ENCODE measurements at regions not wholly inside any gene's neighbourhood (a gene's known extent, or its start where the extent isn't known, plus 50 kb on each side); places are given as distances from the start of the nearest gene placed in this dataset.
"Not testable (repeated sequence)": the region's sequence is repeated elsewhere in the genome, so short reads cannot be mapped to it uniquely, and the experiment has no call there.

DNA sequence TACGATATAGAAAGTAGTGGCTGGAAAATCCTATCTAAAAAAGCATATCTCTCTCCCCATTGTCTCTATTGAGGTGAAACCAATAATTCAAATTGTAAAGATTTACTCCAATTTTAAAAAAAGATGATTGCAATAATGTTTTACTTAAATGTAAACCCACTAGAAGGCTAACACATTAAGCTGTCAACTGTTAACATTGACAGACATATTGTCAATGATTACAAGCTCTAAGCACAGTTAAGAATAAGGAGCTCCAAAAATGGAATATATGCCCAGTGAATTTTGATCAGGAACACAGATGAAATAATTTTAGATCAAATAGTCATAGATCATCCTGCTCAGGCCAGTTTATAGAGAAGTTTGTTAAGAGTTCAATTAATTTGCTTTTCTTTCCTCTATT is 123.6 kb upstream of the NETO1 start:
- Histone ChIP-seq H3K79me2 (ENCODE audit: control insufficient read depth, insufficient read depth, low read length) (no peaks in the 10 kb centered on the region), H3K27ac (ENCODE audit: insufficient read depth, low read length) (no peak overlapping the region), H3K27me3 (ENCODE audit: control insufficient read depth, insufficient read depth, low read length) (no peaks in the 10 kb centered on the region), H3K9ac (ENCODE audit: insufficient read depth, low read length) (no peak overlapping the region), H4K20me1 (ENCODE audit: control insufficient read depth, extremely low read depth, insufficient read depth, low read length) (no peaks in the 10 kb centered on the region), H3K36me3 (ENCODE audit: control insufficient read depth, insufficient read depth, low read length) (no peaks in the 10 kb centered on the region), H3K4me3 (replicated peaks in 1 of 4; ENCODE audit: control extremely low read depth in 1 of 4, insufficient read depth in 1 of 4, low read depth in 3 of 4, low read length in 4 of 4) (no peak overlapping the region), H2AFZ (ENCODE audit: low read length) (no peak overlapping the region), H3K9me3 (ENCODE audit: control insufficient read depth, insufficient read depth, low read depth, low read length) (no peaks in the 10 kb centered on the region), H3K4me2 (ENCODE audit: extremely low read depth, insufficient read depth, low read length) (no peak overlapping the region), H3K4me1 (ENCODE audit: control insufficient read depth, extremely low read depth, insufficient read depth, low read length) (no peaks in the 10 kb centered on the region)
- TF ChIP-seq, protein P1, sequence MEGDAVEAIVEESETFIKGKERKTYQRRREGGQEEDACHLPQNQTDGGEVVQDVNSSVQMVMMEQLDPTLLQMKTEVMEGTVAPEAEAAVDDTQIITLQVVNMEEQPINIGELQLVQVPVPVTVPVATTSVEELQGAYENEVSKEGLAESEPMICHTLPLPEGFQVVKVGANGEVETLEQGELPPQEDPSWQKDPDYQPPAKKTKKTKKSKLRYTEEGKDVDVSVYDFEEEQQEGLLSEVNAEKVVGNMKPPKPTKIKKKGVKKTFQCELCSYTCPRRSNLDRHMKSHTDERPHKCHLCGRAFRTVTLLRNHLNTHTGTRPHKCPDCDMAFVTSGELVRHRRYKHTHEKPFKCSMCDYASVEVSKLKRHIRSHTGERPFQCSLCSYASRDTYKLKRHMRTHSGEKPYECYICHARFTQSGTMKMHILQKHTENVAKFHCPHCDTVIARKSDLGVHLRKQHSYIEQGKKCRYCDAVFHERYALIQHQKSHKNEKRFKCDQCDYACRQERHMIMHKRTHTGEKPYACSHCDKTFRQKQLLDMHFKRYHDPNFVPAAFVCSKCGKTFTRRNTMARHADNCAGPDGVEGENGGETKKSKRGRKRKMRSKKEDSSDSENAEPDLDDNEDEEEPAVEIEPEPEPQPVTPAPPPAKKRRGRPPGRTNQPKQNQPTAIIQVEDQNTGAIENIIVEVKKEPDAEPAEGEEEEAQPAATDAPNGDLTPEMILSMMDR (conservative IDR thresholded peaks at IDR 0.05 in 1 of 2, IDR thresholded peaks at IDR 0.05 in 1 of 2; ENCODE audit: low read depth in 1 of 2, low read length in 2 of 2): no peak
- TF ChIP-seq EZH2 (IDR thresholded peaks at IDR 0.05; ENCODE audit: low read length, missing control alignments): no peak
- no peak for DNase-seq (ENCODE audit: low read depth in 2 of 2)

DNA sequence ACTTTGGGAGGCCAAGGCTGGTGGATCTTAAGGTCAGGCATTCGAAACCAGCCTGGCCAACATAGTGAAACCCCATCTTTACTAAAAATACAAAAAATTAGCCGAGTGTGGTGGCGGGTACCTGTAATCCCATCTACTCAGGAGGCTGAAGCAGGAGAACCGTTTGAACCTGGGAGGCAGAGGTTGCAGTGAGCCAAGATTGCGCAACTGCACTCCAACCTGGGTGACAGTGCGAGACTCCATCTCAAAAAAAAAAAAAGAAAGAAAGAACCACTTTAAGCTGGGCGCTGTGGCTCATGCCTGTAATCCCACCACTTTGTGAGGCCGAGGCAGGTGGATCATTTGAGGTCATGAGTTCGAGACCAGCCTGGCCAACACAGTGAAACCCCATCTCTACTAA is 119.8 kb upstream of the NETO1 start:
- H3K27ac ChIP-seq (ENCODE audit: insufficient read depth, low read length); H3K9ac ChIP-seq (ENCODE audit: insufficient read depth, low read length); DNase-seq (ENCODE audit: low read depth in 2 of 2); H3K4me3 ChIP-seq (replicated peaks in 1 of 4; ENCODE audit: control extremely low read depth in 1 of 4, insufficient read depth in 1 of 4, low read depth in 3 of 4, low read length in 4 of 4); H4K20me1 ChIP-seq (ENCODE audit: control insufficient read depth, extremely low read depth, insufficient read depth, low read length); H3K36me3 ChIP-seq (ENCODE audit: control insufficient read depth, insufficient read depth, low read length); H3K4me1 ChIP-seq (ENCODE audit: control insufficient read depth, extremely low read depth, insufficient read depth, low read length); H3K79me2 ChIP-seq (ENCODE audit: control insufficient read depth, insufficient read depth, low read length); H3K4me2 ChIP-seq (ENCODE audit: extremely low read depth, insufficient read depth, low read length); H3K9me3 ChIP-seq (ENCODE audit: control insufficient read depth, insufficient read depth, low read depth, low read length); H3K27me3 ChIP-seq (ENCODE audit: control insufficient read depth, insufficient read depth, low read length); H2AFZ ChIP-seq (ENCODE audit: low read length): not testable (repeated sequence)

DNA sequence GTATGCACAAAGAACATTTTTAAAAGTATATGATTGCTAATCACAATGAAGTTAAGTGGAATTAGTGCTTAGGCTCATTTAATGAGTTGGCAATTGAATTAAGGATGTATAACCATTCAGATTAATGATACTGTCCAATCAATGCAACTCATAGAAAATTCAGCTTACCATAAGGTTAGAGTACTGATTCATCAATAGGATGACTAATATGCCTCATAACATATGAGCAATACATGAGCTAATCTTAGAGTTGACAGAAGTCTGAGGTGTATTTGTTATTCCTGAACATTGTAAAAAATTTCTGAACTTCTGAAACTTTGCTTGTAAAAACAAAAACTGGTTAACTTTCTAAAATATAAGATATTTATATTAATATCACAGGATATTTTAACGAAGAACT is 118.3 kb upstream of the NETO1 start:
- Histone ChIP-seq H3K27me3 (ENCODE audit: control insufficient read depth, insufficient read depth, low read length) (no peaks in the 10 kb centered on the region), H3K9me3 (ENCODE audit: control insufficient read depth, insufficient read depth, low read depth, low read length) (no peaks in the 10 kb centered on the region), H3K36me3 (ENCODE audit: control insufficient read depth, insufficient read depth, low read length) (no peaks in the 10 kb centered on the region), H3K4me1 (ENCODE audit: control insufficient read depth, extremely low read depth, insufficient read depth, low read length) (no peaks in the 10 kb centered on the region), H3K79me2 (ENCODE audit: control insufficient read depth, insufficient read depth, low read length) (no peaks in the 10 kb centered on the region), H3K4me3 (replicated peaks in 1 of 4; ENCODE audit: control extremely low read depth in 1 of 4, insufficient read depth in 1 of 4, low read depth in 3 of 4, low read length in 4 of 4) (no peak overlapping the region), H4K20me1 (ENCODE audit: control insufficient read depth, extremely low read depth, insufficient read depth, low read length) (no peaks in the 10 kb centered on the region), H3K4me2 (ENCODE audit: extremely low read depth, insufficient read depth, low read length) (no peak overlapping the region), H2AFZ (ENCODE audit: low read length) (no peak overlapping the region), H3K27ac (ENCODE audit: insufficient read depth, low read length) (no peak overlapping the region), H3K9ac (ENCODE audit: insufficient read depth, low read length) (no peak overlapping the region)
- peak in 1 of 2 donors; percentile 40 for DNase-seq (ENCODE audit: low read depth in 2 of 2)
- TF ChIP-seq, protein P1 (conservative IDR thresholded peaks at IDR 0.05 in 1 of 2, IDR thresholded peaks at IDR 0.05 in 1 of 2; ENCODE audit: low read depth in 1 of 2, low read length in 2 of 2): no peak
- no peak for TF ChIP-seq EZH2 (IDR thresholded peaks at IDR 0.05; ENCODE audit: low read length, missing control alignments)

Data from fibroblast of lung (primary cell).